Fibroblast of mammary gland (primary cell): ENCODE measurements at regions not wholly inside any gene's neighbourhood (a gene's known extent, or its start where the extent isn't known, plus 50 kb on each side); places are given as distances from the start of the nearest gene placed in this dataset.

Source experiments
- DNase-seq: peaks from one replicate; pipeline ENCODE4 v3.0.0-alpha.2; 2010; ENCODE audit warnings: low read depth
- H3K4me3 ChIP-seq: 2 replicates; pipeline ENCODE4 v1.5.1; 2011; ENCODE audit warnings: low read depth, mild to moderate bottlenecking, low read length, moderate library complexity; ENCODE audit not compliant: control insufficient read depth
- CTCF ChIP-seq: conservative IDR thresholded peaks from 2 replicates; pipeline ENCODE4 v1.5.1; 2011; ENCODE audit warnings: low read depth, low read length, inconsistent platforms; ENCODE audit not compliant: control insufficient read depth, insufficient read depth

DNA sequence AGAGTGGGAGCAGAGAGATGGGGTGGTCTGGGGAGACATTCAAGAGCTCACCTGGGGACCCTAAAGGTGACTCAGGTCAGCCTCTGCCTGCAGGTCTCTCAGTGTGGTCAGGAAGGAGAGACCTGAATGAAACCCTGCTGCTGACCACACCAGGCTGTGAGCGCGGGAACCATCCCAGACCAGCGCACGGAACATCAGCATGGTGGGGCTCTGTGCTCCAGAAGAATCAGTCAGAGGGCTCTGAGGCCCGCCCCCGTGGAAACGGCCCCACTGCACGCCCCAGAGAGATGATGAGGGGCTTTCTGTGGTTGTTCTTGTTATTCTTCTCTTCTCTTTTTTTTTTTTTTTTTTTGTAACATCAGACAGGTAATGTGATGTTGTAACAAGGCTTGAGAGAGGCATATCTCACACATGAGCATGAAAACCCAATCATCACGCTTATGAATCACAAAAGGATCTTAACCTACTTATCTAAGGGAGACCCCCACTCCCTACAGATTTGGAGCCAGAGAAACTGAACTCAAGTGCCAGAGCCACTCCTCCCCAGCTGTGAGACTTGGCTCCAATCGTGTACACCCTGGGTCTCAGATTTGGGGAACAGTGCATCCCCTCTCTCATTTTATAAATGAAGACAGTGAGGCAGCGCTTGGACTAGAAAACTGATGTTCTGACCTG is 302.2 kb downstream of the EIPR1 start:
- H3K4me3 ChIP-seq = no peak overlapping the region
- TF ChIP-seq CTCF = no peak
- DNase-seq = no peak

DNA sequence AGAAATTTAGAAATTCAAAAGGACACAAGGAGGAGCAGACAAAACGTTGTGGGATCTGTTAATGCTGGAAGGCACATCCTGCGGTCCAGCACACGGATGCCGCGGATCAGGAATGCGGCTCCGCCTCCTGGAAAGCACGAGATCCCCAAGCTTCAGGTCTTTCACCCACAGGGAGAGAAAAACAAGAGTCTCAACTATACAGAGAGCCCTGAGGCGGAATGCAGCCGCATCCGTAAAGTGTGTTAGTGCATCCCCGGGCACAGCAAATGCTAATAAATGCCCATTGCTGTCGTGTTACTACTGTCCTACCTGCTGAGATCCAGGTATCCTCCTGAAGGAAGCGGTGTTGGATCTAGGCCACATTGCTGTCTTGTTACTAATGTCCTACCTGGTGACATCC is 303.9 kb downstream of the EIPR1 start:
- TF ChIP-seq CTCF = no peak
- no peak for DNase-seq
- no peak overlapping the region for H3K4me3 ChIP-seq

DNA sequence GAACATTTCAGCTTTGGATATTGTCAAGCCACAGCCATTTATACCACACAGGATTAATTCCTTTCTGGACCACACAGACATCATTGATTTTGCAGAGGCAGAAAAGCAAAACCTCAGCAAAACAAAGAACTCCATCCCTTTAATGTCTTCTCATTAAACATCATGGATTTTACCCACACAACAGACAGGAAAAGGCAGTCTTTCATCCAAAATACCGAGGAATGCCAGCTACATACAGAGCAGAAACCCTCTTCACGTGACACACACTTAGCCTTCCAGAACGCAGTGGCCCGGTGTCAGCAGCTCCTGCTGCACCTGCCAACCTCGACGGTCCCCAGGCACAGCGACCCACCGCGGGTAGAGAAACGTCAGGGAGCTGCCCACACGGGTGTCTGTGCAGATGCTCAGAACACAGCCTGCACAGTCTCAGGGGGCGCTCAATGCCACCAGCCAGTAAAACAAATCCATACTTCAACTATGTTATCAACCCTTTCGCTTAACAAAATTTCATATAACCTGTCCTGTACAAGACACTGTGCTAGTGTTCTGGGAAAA is 304.5 kb downstream of the EIPR1 start:
- no peak for TF ChIP-seq CTCF

DNA sequence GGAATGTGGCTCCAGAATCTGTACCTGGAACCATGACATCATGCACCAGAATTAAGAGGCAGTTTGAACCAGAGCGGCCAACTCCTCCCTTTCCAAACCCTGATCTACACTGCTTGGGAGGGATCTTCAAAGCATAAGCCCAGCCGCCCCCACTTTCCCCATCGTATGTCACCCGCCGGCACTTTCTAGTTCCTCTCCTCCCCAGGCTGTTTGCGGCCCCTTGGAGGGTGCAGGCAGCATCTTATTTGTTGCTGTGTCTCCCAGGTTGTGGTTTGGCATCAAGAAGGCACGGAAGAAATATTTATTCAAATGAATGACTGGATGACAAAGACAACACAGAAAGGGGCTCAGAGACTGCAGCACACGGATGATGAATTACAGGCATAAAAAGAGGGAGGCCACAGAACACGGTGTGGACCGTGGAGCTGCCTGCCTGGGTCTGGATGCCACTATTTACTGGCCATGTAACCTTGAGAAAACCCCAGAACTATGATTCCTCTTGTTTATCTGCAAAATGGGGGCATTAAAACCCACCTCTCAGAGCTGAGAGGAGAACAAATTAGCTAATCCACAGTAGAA is 305.8 kb downstream of the EIPR1 start:
- no peak for DNase-seq

More for the DNA sequence above, 304.5 kb downstream of the EIPR1 start:
- DNase-seq = no peak
- H3K4me3 ChIP-seq = no peak overlapping the region

DNA sequence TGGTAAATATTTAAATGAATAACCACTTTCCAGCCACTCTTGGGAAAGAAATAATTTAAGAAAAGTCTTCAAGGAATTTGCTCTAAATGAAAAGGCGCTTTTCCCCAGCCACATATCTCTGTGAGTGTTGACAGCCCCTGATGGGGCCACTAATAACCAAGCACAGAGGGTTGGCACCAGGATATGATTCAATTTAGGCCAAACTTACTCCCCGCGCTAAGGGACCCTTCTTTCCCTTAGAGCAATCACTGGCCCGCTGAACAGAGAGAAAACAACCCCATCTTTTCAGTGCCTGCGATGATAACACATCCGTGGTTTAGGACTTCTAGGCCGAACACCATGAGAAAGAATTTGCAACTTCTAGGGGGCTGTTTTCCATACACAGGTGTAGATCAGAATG is 310.8 kb downstream of the EIPR1 start:
- TF ChIP-seq CTCF = no peak
- H3K4me3 ChIP-seq = no peak overlapping the region
- DNase-seq = no peak

More for the DNA sequence above, 305.8 kb downstream of the EIPR1 start:
- H3K4me3 ChIP-seq = no peak overlapping the region
- no peak for TF ChIP-seq CTCF

- H3K4me3 ChIP-seq = no peak overlapping the region
- no peak for TF ChIP-seq CTCF
- no peak for DNase-seq
Observed at GRCh38 chr2:3065928-3066327, 311.7 kb downstream of the EIPR1 start.
